B cell (primary cell): ENCODE measurements at regions not wholly inside any gene's neighbourhood (a gene's known extent, or its start where the extent isn't known, plus 50 kb on each side); places are given as distances from the start of the nearest gene placed in this dataset.

ENCODE experiments used
- CTCF ChIP-seq: fragments of 200-600 bp; IDR thresholded peaks from one replicate; pipeline ENCODE4 v1.8.0; 2022; ENCODE audit warnings: antibody characterized with exemption, mild to moderate bottlenecking
- EZH2 ChIP-seq: IDR thresholded peaks from 2 replicates; pipeline ENCODE4 v1.6.1; 2012; ENCODE audit warnings: borderline replicate concordance, low read depth, mild to moderate bottlenecking, moderate library complexity, low read length; ENCODE audit not compliant: insufficient read depth, poor library complexity, severe bottlenecking

GRCh38 chr16:86888231-86889053, 310.1 kb downstream of the FOXL1 start:
- no peak for TF ChIP-seq CTCF
- no peak for TF ChIP-seq EZH2
